K562 (cell line): ENCODE measurements at regions not wholly inside any gene's neighbourhood (a gene's known extent, or its start where the extent isn't known, plus 50 kb on each side); places are given as distances from the start of the nearest gene placed in this dataset.

Experiments used
- ATAC-seq: fragments of 200-7000 bp; cut with Tn5 transposase; 3 replicates; pipeline ENCODE4 v1.9.1; 2020; ENCODE audit warnings: moderate library complexity
- BruUV-seq: library from RNA; stranded (reverse); fragments of 400-500 nt; replicated peaks from 2 replicates; lab custom pipeline; 2021; lab: Mats Ljungman, UMichigan
- CTCF ChIA-PET: fragments of 300-600 bp; formaldehyde crosslinking; extraction: SDS; loops from one replicate; lab custom pipeline; 2021; ENCODE audit warnings: low intra/inter-chr PET ratio; lab: Yijun Ruan, JAX
- POLR2A ChIA-PET: fragments of 300-600, 350-650 bp; sonication (Branson Sonifier 250); formaldehyde crosslinking; extraction: SDS; loops from one replicate; lab custom pipeline; 2021; ENCODE audit warnings: antibody characterized with exemption, inconsistent platforms; lab: Yijun Ruan, JAX
- DNase-seq, 4 experiments: peaks; one replicate each; pipeline versions ENCODE4 v3.0.0 to v3.0.0-alpha.2; 2011 to 2018; ENCODE audit warnings: low spot score in 3 of 4, mixed read lengths in 3 of 4; ENCODE audit errors: extremely low read depth in 1 of 4
- FAIRE-seq: peaks from 2 replicates; lab custom pipeline; 2011; peaks lifted over from hg19 to GRCh38; lab: Jason Lieb, UNC
- H2AFZ ChIP-seq: 2 replicates; pipeline ENCODE4 v1.6.0; 2011; ENCODE audit warnings: low read depth, low read length, control low read depth, inconsistent platforms
- H3K27ac ChIP-seq: fragments of 200-600 bp; 3 replicates; pipeline ENCODE4 v1.8.0; 2011; ENCODE audit warnings: low read depth, mild to moderate bottlenecking, control low read depth, inconsistent platforms, low read length, moderate library complexity, mixed read lengths; ENCODE audit errors: extremely low read depth
- H3K27me3 ChIP-seq, 2 experiments: fragments of 300-600 bp in 1 of 2; 2 replicates in 1 of 2; 3 replicates in 1 of 2; pipeline versions ENCODE4 v1.6.0 to v1.8.0; 2011; ENCODE audit warnings: inconsistent platforms in 2 of 2, low read length in 2 of 2, mild to moderate bottlenecking in 1 of 2, mixed read lengths in 1 of 2, moderate library complexity in 1 of 2; ENCODE audit not compliant: control insufficient read depth in 2 of 2, insufficient read depth in 2 of 2
- H3K36me3 ChIP-seq: fragments of 300-600 bp; 3 replicates; pipeline ENCODE4 v1.8.0; 2011; ENCODE audit warnings: mild to moderate bottlenecking, low read length, inconsistent platforms; ENCODE audit not compliant: control insufficient read depth, insufficient read depth
- H3K4me1 ChIP-seq, 2 experiments: fragments of 200-600 bp in 1 of 2; replicated peaks in 1 of 2; 2 replicates in 1 of 2; 3 replicates in 1 of 2; pipeline versions ENCODE4 v1.5.1 to v1.8.0; 2011; ENCODE audit warnings: inconsistent platforms in 2 of 2, low read length in 2 of 2, mild to moderate bottlenecking in 1 of 2, mixed read lengths in 1 of 2, moderate library complexity in 1 of 2; ENCODE audit not compliant: control insufficient read depth in 2 of 2, insufficient read depth in 2 of 2
- H3K4me2 ChIP-seq: 2 replicates; pipeline ENCODE4 v1.6.1; 2011; ENCODE audit warnings: low read length, control low read depth, inconsistent platforms, mixed read lengths; ENCODE audit not compliant: insufficient read depth
- H3K4me3 ChIP-seq: fragments of 200-600 bp; sonication (generic), shearing (Covaris generic); 2 replicates; pipeline ENCODE4 v1.5.1; 2016; ENCODE audit warnings: control low read depth, inconsistent platforms
- H3K79me2 ChIP-seq: fragments of 200-600 bp; 3 replicates; pipeline ENCODE4 v1.8.0; 2011; ENCODE audit warnings: low read length, inconsistent platforms; ENCODE audit not compliant: control insufficient read depth, insufficient read depth
- H3K9ac ChIP-seq, 2 experiments: 2 replicates each; pipeline versions ENCODE4 v1.6.0 to v1.6.1; 2011; ENCODE audit warnings: low read depth in 2 of 2, low read length in 2 of 2, control low read depth in 1 of 2, inconsistent platforms in 1 of 2, mild to moderate bottlenecking in 1 of 2, mixed read lengths in 1 of 2; ENCODE audit not compliant: insufficient read depth in 1 of 2
- H3K9me1 ChIP-seq: one replicate; pipeline ENCODE4 v1.6.0; 2011; ENCODE audit warnings: inconsistent platforms, mild to moderate bottlenecking, low read length, moderate library complexity; ENCODE audit not compliant: control insufficient read depth, insufficient read depth
- H3K9me3 ChIP-seq: replicated peaks from 2 replicates; pipeline ENCODE4 v1.5.1; 2011; ENCODE audit warnings: low read depth, low read length, inconsistent platforms; ENCODE audit not compliant: control insufficient read depth, insufficient read depth
- H4K20me1 ChIP-seq: replicated peaks from 2 replicates; pipeline ENCODE4 v1.6.1; 2011; ENCODE audit warnings: low read length, inconsistent platforms, mixed read lengths; ENCODE audit not compliant: control insufficient read depth, insufficient read depth
- AFF1 ChIP-seq, 2 experiments: fragments of 450-650 bp; IDR thresholded peaks; 2 replicates each; pipeline ENCODE4 v1.6.1; 2018; ENCODE audit warnings: mild to moderate bottlenecking in 2 of 2, low read depth in 1 of 2; ENCODE audit not compliant: partially characterized antibody in 2 of 2
- CBX1 ChIP-seq: sonication (generic); IDR thresholded peaks from 2 replicates; pipeline ENCODE4 v1.6.1; 2016; ENCODE audit warnings: antibody characterized with exemption, low read depth, mild to moderate bottlenecking
- ETS2 ChIP-seq: IDR thresholded peaks from 2 replicates; pipeline ENCODE4 v1.6.1; 2016; ENCODE audit warnings: borderline replicate concordance, missing genetic modification characterization, mild to moderate bottlenecking, moderate library complexity, missing compliant biosample characterization; ENCODE audit not compliant: poor library complexity, severe bottlenecking
- FOXM1 ChIP-seq, 2 experiments: fragments of 450-650 bp in 1 of 2; sonication (generic) in 1 of 2; formaldehyde crosslinking in 1 of 2; IDR thresholded peaks; 2 replicates each; pipeline versions ENCODE4 v1.6.1 to v1.9.0; 2017 to 2022; ENCODE audit warnings: low read depth in 2 of 2, mild to moderate bottlenecking in 2 of 2, missing genetic modification reagents in 1 of 2, moderate library complexity in 1 of 2
- KDM5B ChIP-seq: fragments of 200-600 bp; sonication (generic); IDR thresholded peaks from 2 replicates; pipeline ENCODE4 v1.6.1; 2012; ENCODE audit warnings: low read depth, mild to moderate bottlenecking, moderate library complexity, low read length, control low read depth, inconsistent platforms; ENCODE audit not compliant: insufficient replicate concordance
- PHTF2 ChIP-seq: fragments of 250-450 bp; sonication (Bioruptor Pico); IDR thresholded peaks from 2 replicates; pipeline ENCODE4 v1.5.0; 2021; ENCODE audit warnings: mild to moderate bottlenecking
- RBM34 ChIP-seq: fragments of 200-400 bp; formaldehyde crosslinking; IDR thresholded peaks from 2 replicates; pipeline ENCODE4 v1.6.1; 2018; ENCODE audit warnings: low read length, borderline replicate concordance; ENCODE audit not compliant: insufficient read depth
- SNIP1 ChIP-seq: fragments of 450-650 bp; IDR thresholded peaks from 2 replicates; pipeline ENCODE4 v1.7.1; 2017; ENCODE audit warnings: low read depth, mild to moderate bottlenecking
- SPI1 ChIP-seq: IDR thresholded peaks from 2 replicates; pipeline ENCODE4 v1.6.1; 2011; ENCODE audit warnings: low read depth, low read length, control low read depth, borderline replicate concordance
- TAF1 ChIP-seq: IDR thresholded peaks from 2 replicates; pipeline ENCODE4 v1.6.1; 2011; ENCODE audit warnings: mild to moderate bottlenecking, low read length, moderate library complexity; ENCODE audit not compliant: insufficient read depth, control insufficient read depth, severe bottlenecking; ENCODE audit errors: extremely low read depth
- TBL1XR1 ChIP-seq, 2 experiments: IDR thresholded peaks; 2 replicates each; pipeline ENCODE4 v1.6.1; 2012; ENCODE audit warnings: improper control_type of control experiment in 2 of 2, low read length in 2 of 2, mild to moderate bottlenecking in 1 of 2
- TEAD1 ChIP-seq, 2 experiments: fragments of 450-650 bp in 1 of 2; sonication (generic) in 1 of 2; formaldehyde crosslinking; IDR thresholded peaks; 2 replicates each; pipeline versions ENCODE4 v1.4.0 to v1.8.0; 2020 to 2022; ENCODE audit warnings: mild to moderate bottlenecking in 2 of 2, missing genetic modification reagents in 1 of 2
- ZMIZ1 ChIP-seq, 2 experiments: fragments of 150-350 bp in 1 of 2; IDR thresholded peaks; 2 replicates each; pipeline ENCODE4 v1.6.1; 2012 to 2016; ENCODE audit warnings: low read depth in 2 of 2, low read length in 2 of 2, mild to moderate bottlenecking in 1 of 2, moderate library complexity in 1 of 2
- ZNF561 ChIP-seq: fragments of 450-650 bp; formaldehyde crosslinking; conservative IDR thresholded peaks from 2 replicates; pipeline ENCODE4 v1.4.0; 2020; ENCODE audit warnings: mild to moderate bottlenecking, moderate library complexity
- ZNF586 ChIP-seq: fragments of 450-650 bp; formaldehyde crosslinking; conservative IDR thresholded peaks from 2 replicates; pipeline ENCODE4 v1.4.0; 2020; ENCODE audit warnings: mild to moderate bottlenecking, moderate library complexity
- WGBS: fragments of 100-300 bp; shearing (Covaris generic); methylation state at CpG from one replicate; pipeline ENCODE4 v1.1.6; 2016; ENCODE audit warnings: low coverage, mixed read lengths; ENCODE audit not compliant: insufficient coverage; ENCODE audit errors: missing lambda C conversion rate; 5-methylcytosine and 5-hydroxymethylcytosine counted together
- in situ Hi-C: fragments of 300-500 bp; cut with MboI; formaldehyde crosslinking; loops from 4 replicates; pipeline ENCODE4 v1.15.0; 2018; ENCODE audit warnings: inconsistent platforms, mixed read lengths
- intact Hi-C: fragments of 100-400 bp; cut with micrococcal nuclease; formaldehyde crosslinking; loops from 2 replicates; pipeline ENCODE4 v1.14.2; 2022

GRCh38 chrX:129108936-129109335, 414.4 kb downstream of the SMARCA1 start:
- TF ChIP-seq TAF1 (no peak), TEAD1 (CRISPR knock-in tag; IDR thresholded peaks at IDR 0.05) (no peak), ZNF586 (CRISPR knock-in tag) (no peak), ETS2 (tag) (no peak), SPI1 (no peak), ZNF561 (CRISPR knock-in tag) (no peak), AFF1 (IDR thresholded peaks at IDR 0.05; ENCODE audit: low read depth in 1 of 2, partially characterized antibody in 2 of 2) (no peak), KDM5B (no peak), TBL1XR1 (IDR thresholded peaks at IDR 0.05; ENCODE audit: low read length in 2 of 2) (no peak), ZMIZ1 (IDR thresholded peaks at IDR 0.05; ENCODE audit: low read depth in 2 of 2, low read length in 2 of 2) (no peak), CBX1 (no peak), RBM34 (no peak), FOXM1 (IDR thresholded peaks at IDR 0.05; ENCODE audit: low read depth) (no peak), FOXM1 (CRISPR knock-in tag; IDR thresholded peaks at IDR 0.05; ENCODE audit: low read depth) (no peak), PHTF2 (CRISPR knock-in tag) (no peak), SNIP1 (no peak)
- Histone ChIP-seq H3K27me3 (no peaks in the 10 kb centered on the region), H3K9ac (no peak overlapping the region), H4K20me1 (no peaks in the 10 kb centered on the region), H3K79me2 (no peaks in the 10 kb centered on the region), H2AFZ (no peak overlapping the region), H3K27ac (no peak overlapping the region), H3K36me3 (no peaks in the 10 kb centered on the region), H3K4me3 (no peak overlapping the region), H3K4me1 (no peaks in the 10 kb centered on the region), H3K9me3 (no peaks in the 10 kb centered on the region), H3K4me2 (no peak overlapping the region), H3K9me1 (no peaks in the 10 kb centered on the region)
- POLR2A ChIA-PET: no interaction called here
- WGBS: 6% methylated on average over 3 of the region's 4 CpGs
- no peak for FAIRE-seq
- ATAC-seq: no peak
- in situ Hi-C loops: no loop called here
- intact Hi-C loops: no loop called here
- CTCF ChIA-PET: no interaction called here
- no peak for DNase-seq
- no TSS peak for BruUV-seq
